GM20000 (cell line): ENCODE measurements at regions not wholly inside any gene's neighbourhood (a gene's known extent, or its start where the extent isn't known, plus 50 kb on each side); places are given as distances from the start of the nearest gene placed in this dataset.
"Not testable (repeated sequence)": the region's sequence is repeated elsewhere in the genome, so short reads cannot be mapped to it uniquely, and the experiment has no call there.

Source experiments
- DNase-seq: peaks from one replicate; pipeline ENCODE4 v3.0.0; 2012; ENCODE audit warnings: low spot score
- TF ChIP-seq, protein P1 (sequence below): IDR thresholded peaks from 2 replicates; pipeline ENCODE4 v1.5.1; 2012; ENCODE audit warnings: mild to moderate bottlenecking, control low read depth; ENCODE audit errors: extremely low read depth, missing control alignments

DNA sequence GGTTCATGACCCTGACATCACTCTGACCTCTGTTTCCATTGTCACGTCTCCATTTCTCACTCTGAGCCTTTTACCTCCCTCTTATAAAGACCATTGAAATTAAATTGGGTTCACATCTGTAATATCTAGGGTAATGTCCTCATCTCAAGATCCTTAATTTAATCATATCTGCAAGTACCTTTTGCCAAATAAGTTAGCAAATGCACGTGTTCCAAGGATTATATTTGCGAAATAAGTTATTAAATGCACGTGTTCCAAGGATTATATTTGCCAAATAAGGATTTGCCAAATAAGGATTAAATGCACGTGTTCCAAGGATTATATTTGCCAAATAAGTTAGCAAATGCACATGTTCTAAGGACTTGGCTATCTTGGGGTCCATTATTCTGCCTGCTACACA is 938.0 kb downstream of the NLGN4X start:
- no peak for DNase-seq
- TF ChIP-seq, protein P1, sequence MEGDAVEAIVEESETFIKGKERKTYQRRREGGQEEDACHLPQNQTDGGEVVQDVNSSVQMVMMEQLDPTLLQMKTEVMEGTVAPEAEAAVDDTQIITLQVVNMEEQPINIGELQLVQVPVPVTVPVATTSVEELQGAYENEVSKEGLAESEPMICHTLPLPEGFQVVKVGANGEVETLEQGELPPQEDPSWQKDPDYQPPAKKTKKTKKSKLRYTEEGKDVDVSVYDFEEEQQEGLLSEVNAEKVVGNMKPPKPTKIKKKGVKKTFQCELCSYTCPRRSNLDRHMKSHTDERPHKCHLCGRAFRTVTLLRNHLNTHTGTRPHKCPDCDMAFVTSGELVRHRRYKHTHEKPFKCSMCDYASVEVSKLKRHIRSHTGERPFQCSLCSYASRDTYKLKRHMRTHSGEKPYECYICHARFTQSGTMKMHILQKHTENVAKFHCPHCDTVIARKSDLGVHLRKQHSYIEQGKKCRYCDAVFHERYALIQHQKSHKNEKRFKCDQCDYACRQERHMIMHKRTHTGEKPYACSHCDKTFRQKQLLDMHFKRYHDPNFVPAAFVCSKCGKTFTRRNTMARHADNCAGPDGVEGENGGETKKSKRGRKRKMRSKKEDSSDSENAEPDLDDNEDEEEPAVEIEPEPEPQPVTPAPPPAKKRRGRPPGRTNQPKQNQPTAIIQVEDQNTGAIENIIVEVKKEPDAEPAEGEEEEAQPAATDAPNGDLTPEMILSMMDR: no peak

DNA sequence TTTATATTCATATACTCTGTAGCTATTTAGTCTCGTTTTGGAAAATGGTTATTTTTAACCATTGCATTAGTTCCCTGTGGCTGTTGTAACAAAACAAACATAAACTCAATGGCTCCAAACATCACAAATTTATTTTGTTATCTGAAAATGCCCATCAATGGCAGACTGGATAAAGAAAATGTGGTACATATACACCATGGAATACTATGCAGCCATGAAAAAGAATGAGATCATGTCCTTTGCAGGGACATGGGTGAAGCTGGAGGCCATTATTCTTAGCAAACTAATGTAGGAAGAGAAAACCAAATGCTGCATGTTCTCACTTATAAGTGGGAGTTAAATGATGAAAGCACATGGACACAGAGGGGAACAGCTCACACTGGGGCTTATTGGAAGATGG is 938.7 kb downstream of the NLGN4X start:
- DNase-seq: not testable (repeated sequence)

DNA sequence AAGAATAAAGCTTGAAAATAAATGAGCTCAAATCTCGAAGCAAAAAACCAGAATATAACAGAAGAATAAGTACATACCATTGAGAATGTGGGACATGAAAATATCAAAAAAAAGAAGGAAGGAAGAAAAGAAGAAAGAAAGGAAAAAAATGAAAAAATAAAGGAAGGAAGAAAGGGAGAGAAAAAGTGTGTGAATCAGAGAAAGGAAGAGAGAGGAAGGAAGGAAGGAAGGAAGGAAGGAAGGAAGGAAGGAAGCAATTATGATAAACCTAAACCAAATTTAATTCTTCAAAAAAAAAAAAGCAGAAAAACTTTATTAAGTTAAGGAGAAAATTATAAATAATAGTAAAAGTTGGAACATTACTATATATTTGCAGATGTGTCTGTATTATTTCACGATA is 949.8 kb downstream of the NLGN4X start:
- no peak for DNase-seq
- TF ChIP-seq, protein P1: no peak

DNA sequence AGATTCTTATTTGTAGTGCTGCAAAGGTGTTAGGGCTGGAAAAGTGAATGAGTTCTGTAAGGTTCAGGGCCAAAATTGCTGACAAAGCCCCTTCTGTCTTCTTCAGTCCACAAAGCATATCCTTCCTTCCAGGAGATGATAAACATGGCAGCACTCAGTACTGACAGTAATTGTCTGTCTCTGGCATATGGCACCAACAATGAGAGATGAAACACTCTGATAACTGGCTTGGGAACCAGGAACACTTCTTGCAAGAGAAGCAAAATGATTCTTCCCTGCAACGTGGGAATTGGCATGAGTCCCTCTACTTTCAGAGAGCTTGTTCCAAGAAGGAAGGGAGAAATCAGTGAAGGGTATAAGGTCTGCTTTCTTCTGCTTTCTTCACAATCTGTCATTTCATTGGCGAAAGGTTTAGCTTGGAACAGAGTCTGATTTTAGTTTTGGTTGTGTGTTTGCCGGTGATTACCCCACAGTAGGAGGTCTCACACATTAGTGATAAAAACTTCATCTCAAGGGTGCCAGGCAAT is 963.3 kb downstream of the NLGN4X start:
- DNase-seq: no peak
- TF ChIP-seq, protein P1: no peak

DNA sequence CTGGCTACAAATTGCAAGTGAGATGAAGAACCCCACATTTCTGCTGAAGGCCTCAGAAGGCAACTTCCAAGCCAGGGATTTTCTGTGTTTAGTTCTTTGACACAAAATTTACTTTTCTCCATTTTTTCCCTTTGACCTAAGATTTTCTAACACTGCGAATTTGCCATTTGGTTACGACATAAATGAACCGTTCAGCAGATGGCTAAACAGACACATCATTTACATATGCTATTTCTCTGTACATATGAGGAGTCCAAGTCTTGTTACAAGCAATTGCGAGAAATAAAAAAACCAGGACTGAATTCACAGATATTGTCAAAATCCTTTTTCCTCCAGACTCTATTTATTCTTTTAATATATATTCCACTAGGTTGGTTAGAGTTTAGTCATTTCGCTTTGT is 978.6 kb downstream of the NLGN4X start:
- TF ChIP-seq, protein P1: no peak
- no peak for DNase-seq

DNA sequence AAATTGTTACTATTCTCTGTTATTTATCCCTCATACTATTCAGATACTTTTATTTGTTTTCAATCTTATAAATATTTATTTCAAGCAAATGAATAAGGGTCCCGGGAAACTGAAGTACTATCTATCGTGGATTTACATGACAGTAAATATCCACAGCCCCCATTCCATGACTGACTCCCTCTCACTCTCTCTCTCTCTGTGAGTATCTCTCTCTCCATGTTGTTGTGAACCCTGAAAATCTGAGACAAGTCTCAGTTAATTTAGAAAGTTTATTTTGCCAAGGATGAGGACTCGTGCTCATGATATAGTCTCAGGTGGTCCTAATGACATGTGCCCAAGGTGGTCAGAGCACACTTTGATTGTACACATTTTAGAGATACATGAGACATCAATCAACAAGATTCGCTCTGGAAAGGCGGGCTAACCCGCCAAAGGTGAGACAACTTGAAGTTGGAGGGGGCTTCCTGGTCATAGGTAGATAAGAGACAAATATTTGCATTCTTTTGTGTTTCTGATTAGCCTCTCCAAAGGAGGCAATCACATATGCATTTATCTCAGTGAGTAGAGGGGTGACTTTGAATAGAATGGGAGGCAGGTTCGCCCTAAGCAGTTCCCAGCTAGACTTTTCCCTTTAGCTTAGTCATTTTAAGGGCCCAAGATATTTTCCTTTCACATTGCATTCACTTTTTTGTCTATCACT is 986.4 kb downstream of the NLGN4X start:
- no peak for DNase-seq
- TF ChIP-seq, protein P1: no peak

DNA sequence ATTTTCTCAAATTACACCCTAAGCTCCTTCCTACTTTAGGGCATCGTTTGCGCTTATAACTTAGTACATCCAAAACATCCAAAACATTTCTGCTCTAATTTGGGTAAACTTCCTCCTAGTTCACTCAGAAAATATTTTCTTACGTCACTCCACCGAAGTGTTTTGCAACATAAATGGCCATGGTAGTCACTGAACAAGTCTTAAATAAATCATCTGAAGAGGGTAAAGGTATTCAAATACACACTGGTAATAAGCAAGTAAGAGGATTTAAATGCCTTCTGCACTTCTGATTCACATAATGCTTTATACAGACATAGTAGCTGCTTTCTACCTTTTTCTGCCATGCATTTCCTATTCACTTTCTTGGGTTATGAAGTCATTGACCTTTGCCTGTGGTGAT is 991.9 kb downstream of the NLGN4X start:
- TF ChIP-seq, protein P1: no peak

DNA sequence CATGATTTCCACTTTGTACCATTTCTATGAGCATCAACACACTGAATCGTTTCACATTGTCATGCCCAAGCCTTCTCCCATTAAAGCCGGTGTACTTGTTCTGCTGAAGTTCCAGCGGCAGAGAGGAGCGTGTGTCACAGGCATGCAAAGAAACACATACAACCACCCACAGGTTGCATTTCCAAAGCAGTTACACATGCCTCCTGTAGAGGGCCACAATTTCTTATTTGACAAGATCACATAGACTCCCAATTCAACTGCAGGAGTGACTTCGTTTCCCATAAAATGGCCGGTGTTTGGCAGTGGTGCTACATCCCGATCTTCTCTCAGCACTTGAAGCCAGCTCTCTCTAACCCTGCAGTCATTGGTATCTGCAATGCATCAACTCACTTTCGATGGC is 992.6 kb downstream of the NLGN4X start:
- no peak for DNase-seq
- TF ChIP-seq, protein P1: no peak

More for the DNA sequence above, 991.9 kb downstream of the NLGN4X start:
- DNase-seq: no peak
